SK-N-DZ (cell line): ENCODE measurements at regions not wholly inside any gene's neighbourhood (a gene's known extent, or its start where the extent isn't known, plus 50 kb on each side); places are given as distances from the start of the nearest gene placed in this dataset.

Experiments
- DNase-seq: peaks from one replicate; pipeline ENCODE4 v3.0.0-alpha.2; 2015; ENCODE audit warnings: low spot score
- small RNA-seq, 2 experiments: library from RNA; depleted of rRNA; stranded (forward); fragments of <200 nt; gene quantifications; one replicate each; pipeline ENCODE3, GENCODE V24; 2014

DNA sequence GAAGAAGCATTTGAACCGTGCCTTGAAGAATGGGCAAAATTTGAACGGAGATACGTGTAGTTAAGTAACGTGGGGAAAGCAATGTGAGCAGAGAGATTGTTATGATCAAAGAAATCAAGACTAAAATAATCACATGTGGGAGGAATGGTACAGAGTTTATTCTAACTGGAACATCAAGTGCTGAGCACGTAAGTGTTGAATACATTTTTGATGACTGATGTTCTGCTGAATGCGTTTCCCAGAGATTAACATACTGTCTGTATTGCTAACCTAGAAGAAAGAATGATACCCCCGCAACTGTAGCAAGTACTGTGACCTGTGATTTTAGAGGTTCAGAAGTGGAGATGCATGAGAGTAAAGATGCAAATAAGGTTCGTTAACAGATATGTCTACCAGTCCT is 146.9 kb upstream of the EPHA7 start:
- DNase-seq: no peak

DNA sequence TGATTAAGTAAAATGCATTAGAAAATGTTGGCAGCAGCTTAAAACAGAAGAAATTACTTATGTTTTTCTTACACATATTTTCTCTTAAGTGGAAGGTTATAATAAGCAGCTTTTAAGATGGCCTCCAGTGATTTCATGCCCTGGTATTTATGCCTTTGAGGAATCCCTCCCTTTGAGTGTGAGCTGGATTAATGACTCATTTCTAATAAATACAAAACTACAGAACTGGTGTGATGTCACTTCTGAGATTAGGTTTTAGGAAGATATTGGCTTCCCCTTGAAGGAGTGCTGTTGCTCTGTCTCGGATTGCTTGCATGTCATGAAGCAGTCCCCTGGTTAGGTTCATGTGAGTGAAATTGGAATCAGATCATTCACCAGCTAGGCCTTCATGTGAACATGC is 143.2 kb upstream of the EPHA7 start:
- DNase-seq: no peak

DNA sequence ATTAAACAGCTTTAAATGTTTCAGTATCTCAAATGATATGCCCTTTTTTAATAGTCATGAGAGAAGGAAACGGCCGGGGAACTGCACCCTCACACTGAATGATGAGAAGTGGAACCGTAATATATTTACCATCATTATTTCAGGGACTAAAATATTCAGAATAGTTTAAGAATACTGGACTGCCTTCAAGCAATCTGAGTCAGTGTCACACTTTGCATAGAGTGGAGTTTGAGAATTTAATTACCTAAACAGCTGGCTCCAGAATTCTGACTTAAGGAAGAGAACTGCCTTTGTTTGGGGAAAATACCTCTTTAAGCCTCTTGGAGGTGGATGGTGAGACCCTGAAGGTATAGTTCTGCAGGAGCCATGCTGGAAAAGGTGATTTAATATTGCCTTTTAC is 135.9 kb upstream of the EPHA7 start:
- no peak for DNase-seq

DNA sequence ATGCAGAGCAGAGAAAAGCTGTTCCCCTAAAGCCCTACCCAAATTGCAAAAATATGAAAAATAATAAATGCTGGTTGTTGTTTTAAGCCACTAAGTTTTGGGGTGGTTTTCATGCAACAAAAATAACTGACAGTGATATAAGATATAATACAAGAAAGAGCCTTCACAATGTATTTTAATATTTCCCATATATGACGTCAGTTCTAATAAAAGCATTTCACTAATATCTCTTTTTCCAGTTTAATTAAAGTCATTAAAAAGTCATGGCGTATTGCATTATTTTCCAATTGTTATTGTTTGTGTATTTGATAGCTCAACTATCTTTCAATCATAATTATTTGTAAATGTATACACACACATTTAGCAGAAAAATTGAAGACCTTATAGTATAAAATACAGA is 134.7 kb upstream of the EPHA7 start:
- no peak for DNase-seq

DNA sequence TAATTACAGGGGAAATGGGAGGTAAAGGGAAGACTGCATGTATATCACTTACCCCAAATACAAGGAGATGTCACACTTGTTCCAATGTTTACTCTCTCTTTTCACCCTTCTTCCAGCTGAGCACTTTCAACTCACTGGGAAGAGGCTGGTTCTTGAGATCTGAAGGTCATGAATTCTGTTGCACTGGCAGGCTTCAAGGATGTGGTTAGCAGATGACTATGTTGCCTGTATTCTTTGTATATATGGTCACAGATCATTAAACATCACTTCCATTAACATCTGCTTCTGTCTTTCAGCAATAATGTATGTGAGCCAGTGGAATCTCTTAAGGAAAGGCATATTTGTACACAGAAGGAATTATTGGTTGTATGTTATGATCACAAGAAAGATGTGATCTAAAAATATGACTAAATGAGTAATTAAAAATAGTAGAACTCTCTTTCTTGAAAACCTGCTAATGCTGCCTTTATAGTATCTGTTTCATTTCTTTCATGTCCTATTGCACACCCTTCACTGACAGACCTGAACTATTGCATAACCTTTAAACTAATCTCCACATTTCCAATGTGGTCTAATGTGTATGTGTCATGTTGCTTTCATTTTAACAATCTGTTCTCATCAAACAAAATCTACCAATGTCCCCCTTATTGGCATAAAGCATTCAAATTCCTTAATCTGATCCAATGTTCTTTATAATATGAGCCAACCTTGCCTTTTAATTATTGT is 131.4 kb upstream of the EPHA7 start:
- no peak for DNase-seq

DNA sequence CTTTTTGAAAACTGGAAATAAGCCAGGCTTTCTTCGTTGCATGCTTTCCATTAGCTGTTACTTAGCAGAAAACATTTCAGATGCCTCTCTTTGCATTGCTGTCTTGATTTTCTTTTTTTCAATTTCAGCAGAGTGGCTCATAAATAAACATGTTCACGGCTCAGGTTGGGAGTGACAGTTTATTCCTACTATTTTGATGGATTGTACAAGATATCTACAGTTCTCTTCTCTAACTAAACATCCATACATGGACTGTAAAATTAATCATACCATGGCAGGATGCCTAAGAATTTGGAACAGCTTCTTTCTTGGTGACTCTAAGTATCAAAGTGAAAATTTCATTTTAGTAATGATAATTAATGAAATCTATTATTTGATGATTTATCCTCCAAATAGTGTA is 130.5 kb upstream of the EPHA7 start:
- no peak for DNase-seq

DNA sequence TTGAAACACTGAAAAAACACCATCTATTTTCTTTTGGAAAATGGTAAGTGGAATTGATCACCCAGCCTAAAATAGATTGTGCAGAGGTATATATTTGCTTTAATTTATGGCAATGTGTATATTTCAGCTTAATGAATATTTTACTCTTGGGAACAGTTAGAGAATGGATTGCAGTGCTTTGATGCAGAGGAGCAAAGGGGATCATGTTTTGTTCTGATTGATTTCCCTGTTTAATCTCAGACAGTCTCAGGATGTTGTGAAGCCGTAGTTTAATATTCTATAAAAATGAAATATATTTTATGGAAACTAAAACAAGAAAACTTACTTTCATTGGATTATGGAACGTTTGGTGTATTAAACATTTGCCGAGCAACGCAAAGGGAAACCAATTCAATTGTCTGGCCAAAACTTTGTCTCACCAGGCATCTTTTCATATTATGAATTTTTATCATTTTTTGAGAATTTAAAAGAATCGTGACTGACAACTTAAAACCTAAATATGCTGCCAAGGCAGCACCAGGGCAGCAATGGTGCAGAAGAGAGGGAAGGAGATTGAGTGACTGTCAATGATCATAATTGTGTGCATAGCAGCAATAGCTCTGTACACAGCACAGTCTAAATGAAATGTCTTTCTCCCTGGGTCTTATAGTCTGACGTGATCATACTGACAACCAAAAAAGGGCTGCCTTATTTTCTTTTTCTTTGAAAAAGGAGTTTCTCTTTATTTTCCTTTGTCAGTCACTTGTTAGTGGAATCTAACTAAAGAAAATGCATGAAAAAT is 105.5 kb upstream of the EPHA7 start:
- no peak for DNase-seq

DNA sequence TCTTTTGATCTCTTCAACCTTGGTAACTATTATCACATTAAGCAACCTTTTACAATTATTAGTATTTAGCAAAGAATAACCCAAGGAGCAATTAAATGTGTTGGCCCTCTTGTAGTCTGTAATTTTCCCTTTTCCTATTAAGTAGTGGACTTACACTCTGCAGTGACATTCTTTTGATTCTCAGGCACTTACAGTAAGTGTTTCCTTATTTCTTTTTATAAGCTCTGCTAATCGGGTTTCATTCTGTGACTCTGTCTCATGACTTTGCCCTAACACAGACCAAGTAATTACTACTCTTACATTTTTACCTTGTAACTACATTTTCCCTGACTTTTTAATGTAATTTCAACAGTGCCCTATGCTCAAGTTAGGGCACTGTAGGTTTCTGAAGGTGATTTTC is 104.0 kb upstream of the EPHA7 start:
- no peak for DNase-seq

DNA sequence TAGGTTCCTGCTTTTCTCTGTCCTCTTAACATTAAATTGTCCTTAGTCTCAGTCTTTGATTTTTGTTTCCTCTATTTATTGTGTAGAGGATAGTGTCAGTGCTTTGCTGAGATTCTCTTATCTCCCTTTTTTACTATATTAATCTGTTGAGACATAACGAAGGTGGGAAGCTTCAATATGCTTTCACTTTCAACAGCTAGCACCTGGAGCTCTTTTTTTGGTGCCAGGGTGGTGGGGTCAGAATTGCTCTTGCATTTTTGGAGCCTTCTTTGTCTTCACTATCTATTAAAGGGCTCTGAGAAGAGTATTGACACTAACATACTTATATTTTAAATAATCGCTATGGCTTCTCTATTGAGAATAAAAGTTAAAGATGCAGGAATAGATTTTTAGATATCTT is 97.1 kb upstream of the EPHA7 start:
- DNase-seq: no peak

DNA sequence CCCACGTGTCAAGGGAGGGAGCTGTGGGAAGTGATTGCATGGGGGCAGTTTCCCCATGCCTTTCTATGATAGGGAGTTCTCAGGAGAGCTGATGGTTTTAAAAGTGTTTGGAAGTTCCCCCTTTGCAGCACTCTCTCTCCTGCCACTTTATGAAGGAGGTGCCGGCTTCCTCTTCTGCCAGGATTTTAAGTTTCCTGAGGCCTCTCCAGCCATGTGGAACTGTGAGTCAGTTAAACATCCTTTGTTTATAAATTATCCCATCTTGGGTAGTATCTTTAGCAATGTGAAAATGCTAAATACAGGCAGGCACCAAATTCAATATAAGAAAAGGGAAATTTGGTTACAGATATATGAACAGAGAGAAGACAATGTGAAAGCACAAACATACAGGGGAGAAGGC is 96.4 kb upstream of the EPHA7 start:
- no peak for DNase-seq

DNA sequence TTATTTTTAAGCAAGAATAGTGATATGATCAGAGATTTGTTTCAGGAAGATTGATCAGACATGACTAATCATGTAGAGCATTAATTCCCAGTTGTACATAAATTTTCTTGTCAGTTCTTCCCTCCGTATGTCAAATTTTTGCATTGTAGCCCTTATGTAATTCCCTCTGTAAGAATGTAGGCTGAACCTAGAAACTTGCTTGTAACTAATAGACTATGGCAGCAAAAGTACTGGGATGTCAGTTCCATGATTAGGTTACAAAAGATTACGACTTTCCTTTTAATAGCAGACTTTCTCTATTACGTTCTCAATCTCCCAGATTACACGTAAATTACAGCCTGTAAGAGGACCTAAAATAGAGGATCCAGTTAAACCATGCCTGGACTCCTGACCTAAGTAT is 79.4 kb upstream of the EPHA7 start:
- DNase-seq: no peak

DNA sequence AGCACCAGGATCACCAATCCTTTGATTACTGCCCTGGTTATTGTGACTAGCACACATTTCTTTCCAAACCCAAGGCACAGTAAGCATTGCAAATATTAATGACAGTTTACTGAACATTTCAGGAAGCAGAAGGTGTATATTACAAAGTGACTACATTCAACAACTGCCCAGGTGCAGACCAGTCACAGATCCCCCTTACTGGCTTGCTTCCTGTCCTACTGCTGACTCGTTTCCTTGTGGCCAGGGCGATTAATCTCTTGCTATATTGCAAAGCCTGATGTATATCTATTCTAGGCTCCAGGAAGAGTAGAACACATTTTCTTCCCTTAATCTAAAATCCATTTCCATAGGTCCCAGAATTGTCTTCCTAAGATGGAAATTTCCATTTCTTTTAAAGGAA is 77.2 kb upstream of the EPHA7 start:
- DNase-seq: no peak

DNA sequence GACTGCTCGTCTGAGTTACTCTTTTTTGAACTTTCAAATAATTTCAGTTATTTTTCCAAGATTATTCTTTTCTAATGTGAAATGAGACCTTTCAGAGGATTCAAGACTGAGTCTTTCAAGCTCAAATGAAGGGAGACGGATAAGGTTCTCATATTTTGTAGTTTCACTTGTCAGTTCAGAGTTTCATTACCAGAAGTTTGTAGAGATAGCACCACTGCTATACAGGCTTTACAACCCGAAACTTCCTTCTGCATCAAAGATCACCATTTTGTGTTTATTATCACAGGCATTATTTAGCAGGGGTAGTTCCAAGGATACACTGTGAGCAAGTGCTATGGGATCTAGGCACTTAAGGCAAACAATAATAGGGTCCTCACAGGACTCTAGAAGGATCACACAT is 74.7 kb upstream of the EPHA7 start:
- DNase-seq: no peak

DNA sequence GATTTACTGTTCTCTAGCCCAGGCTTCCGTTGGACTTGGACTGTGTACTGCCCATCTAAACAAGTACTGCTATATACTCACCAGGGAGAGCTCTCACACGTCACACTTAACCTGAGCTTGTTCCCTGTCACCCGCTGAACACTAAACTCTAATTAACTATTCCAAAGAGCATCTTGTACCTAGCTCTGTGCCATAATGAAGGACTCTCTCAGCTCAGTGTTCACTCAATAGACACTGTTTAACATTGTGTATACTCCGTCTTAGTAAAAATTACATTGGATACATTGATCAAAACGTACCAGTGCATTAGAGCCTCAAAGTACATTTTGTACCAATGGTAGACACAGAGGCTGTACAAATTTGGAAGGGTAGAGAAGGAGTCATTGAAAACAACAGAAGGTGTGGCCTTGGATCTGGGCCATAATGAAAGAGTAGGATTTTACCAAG is 55.4 kb upstream of the EPHA7 start:
- no peak for DNase-seq

DNA sequence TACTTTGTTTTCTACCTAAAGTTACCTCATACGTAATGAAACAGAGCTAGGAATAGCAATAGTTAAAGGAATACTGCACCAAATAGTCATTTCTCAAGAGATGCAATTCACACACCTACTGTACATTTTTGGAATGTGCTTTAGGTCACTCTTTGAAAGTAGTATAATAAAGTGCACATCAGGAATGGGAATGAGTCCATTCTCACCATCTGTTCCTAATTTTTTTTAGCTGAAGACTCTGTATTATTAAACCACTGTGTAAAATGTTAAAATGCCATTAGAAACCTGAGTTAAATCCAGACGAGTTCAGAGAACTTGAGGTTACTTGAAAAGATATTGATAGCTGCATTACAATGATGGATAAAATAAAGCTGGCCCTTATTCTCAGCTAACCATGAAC is 51.9 kb upstream of the EPHA7 start:
- DNase-seq: no peak

Small RNA genes in the stretch of these regions (small RNA-seq; reads per million reads assigned to genes)
- 0 reads per million in 2 experiments for gene AL078595.1
- gene RF00425: 0.10 to 0.31 reads per million in 2 experiments
